ENCODE measurements at regions not wholly inside any gene's neighbourhood (a gene's known extent, or its start where the extent isn't known, plus 50 kb on each side); places are given as distances from the start of the nearest gene placed in this dataset.

DNA sequence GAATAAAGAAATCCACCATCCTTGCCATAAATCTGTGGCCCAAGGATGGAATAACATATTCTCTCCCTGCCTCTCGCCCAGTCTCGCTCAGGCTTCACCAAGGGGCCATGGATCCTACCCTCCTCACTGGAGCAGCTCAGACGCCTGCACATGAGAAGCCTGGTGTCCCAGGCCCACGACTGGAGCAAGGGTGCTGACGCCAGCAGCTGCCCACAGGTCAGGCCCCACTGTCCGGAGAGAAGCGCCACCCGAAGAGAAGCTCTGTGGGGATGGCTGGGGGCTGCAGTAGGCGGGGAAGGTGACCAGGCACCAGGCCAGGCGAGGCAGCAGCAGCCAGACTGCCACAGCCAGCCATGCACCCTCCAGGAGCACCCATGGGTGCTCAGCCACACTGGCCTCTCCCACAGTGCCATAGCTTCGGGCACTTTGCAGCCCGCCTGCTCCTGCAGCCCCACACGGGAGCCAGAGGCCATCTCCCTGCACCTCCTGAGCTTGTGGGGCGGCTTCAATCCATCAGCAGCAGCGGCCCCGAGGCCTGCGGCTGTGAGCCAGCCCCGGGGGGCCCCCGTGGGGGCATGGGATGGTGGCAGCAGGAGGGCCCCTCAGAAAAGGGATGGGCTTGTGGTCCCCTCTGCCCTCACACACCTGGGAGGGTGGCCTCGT is 286.2 kb upstream of the SGK1 start (continued):
- TF ChIP-seq ZC3H11A (IDR thresholded peaks at IDR 0.05) (no peak), POLR2A (IDR thresholded peaks at IDR 0.05; ENCODE audit: low read length) (no peak), SMC3 (IDR thresholded peaks at IDR 0.05) (no peak), NPAS2 (CRISPR knock-in tag; IDR thresholded peaks at IDR 0.05; ENCODE audit: borderline replicate concordance) (no peak), KDM1A (IDR thresholded peaks at IDR 0.05; ENCODE audit: low read depth) (no peak)

DNA sequence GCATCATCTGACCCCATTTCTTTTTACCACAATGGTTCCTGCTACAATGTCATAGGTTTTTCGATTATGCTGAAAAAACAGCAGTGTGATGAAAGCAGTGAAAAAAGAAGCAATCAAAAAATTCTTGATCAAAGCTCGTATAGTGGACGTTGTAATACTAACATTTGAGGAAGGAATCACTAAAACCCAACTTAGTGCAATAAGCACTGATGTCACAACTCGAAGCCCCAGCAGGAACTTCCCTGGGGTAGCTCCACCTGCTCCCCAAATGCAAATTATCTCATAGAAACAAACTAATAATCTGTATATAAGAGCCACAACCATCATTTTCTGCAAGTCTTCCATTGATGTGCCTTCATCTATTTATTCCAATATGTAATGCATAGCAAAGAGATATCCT is 285.6 kb upstream of the SGK1 start:
- Histone ChIP-seq H3K4me3 (no peak overlapping the region), H3K9me3 (no peaks in the 10 kb centered on the region), H3K4me1 (no peaks in the 10 kb centered on the region), H3K4me2 (no peak overlapping the region), H3K27ac (no peak overlapping the region)
- FAIRE-seq: no peak
- ChIA-PET POLR2A (no interaction called here), CTCF (interaction anchor here (1.3 to 1.5 kb wide), 2 partner anchors 16 to 21 kb away, joined by 3 to 4 read pairs; no protein-coding TSS in a partner anchor)
- TF ChIP-seq POLR2A (IDR thresholded peaks at IDR 0.05; ENCODE audit: low read length): no peak
- no peak for ATAC-seq
- no peak for DNase-seq (ENCODE audit: low read depth in 1 of 2, low spot score in 1 of 2)
- WGBS (ENCODE audit: missing lambda C conversion rate): 72% methylated on average over 4 of the region's 4 CpGs

DNA sequence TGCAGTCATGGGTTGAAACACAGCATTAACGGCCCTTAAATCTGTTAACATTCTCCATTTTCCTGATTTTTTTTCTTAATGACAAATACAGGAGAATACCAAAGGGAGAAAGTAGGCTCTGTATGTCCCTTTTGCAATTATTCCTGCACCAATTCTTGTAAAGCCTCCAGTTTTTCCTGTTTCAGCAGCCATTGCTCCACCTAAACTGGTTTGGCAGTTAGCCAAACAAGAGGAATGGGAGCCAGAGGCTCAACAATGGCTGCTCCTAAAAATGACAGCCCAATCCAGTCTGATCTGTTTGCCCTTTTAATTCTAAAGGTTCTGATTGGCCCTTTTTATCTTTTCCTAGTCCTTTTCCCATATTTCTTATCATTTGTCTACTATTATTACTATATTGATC is 284.2 kb upstream of the SGK1 start:
- WGBS (ENCODE audit: missing lambda C conversion rate): 97% methylated on average over 1 of the region's 1 CpG
- DNase-seq (ENCODE audit: low read depth in 1 of 2, low spot score in 1 of 2) (no peak), FAIRE-seq (no peak), ATAC-seq (no peak)
- Histone ChIP-seq H3K4me2 (no peak overlapping the region), H3K4me1 (no peaks in the 10 kb centered on the region), H3K27ac (no peak overlapping the region), H3K9me3 (no peaks in the 10 kb centered on the region), H3K4me3 (no peak overlapping the region)
- CTCF ChIA-PET: no interaction called here
- POLR2A ChIA-PET: no interaction called here
- no peak for TF ChIP-seq ZFP36 (IDR thresholded peaks at IDR 0.05; ENCODE audit: borderline replicate concordance, partially characterized antibody)

DNA sequence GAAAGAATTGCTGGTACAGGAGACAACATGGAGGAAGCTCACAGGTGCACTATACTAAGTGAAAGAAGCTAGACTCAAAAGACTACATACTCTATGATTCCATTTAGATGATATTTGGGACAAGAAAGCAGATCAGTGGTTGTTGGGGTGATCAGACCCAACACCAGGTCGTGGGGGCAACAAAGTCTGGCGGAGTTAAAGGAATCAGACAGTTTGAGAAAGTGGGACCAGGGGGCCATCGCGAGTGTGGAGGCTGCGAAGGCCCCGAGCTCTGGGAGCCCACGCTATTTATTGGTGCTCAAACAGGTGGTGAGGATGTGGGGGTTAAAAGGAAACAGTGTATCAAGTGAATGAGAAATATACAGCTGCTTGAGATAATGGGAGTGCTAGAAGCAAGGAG is 282.8 kb upstream of the SGK1 start:
- CTCF ChIA-PET: no interaction called here
- no peak for FAIRE-seq

DNA sequence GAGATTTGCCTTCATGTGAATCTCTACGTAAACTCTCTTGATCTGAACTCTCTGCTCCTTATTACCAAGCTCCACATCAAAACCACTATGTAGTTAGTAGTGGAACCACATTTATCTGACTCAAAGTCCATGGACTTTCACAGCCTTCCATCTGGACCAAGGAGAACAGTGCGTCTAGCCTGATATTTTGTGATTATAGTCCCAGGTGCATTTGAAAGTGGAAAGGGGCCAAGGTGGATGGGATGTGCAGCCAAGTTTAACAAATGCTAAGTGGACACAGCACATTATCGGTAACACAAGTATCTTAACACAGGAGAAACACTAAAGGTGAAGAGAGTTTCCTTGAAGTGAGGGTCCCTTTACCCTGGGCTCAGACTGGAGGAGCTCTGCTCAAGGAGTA is 281.2 kb upstream of the SGK1 start:
- ATAC-seq (no peak), FAIRE-seq (no peak), DNase-seq (ENCODE audit: low read depth in 1 of 2, low spot score in 1 of 2) (no peak)
- TF ChIP-seq ZSCAN20 (CRISPR knock-in tag; IDR thresholded peaks at IDR 0.05): no peak
- Histone ChIP-seq H3K9me3 (no peaks in the 10 kb centered on the region), H3K4me3 (no peak overlapping the region), H3K4me1 (no peaks in the 10 kb centered on the region), H3K4me2 (no peak overlapping the region), H3K27ac (peak overlapping the region in 1 of 2 experiments; percentile 44; a peak in 1 of 6 replicates)
- ChIA-PET CTCF (no interaction called here), POLR2A (no interaction called here)
- WGBS (ENCODE audit: missing lambda C conversion rate): 91% methylated on average over 3 of the region's 3 CpGs

More for the DNA sequence above, 282.8 kb upstream of the SGK1 start:
- no peak overlapping the region for H3K4me3 ChIP-seq
- no peaks in the 10 kb centered on the region for H3K9me3 ChIP-seq
- no peak for TF ChIP-seq CBX8 (IDR thresholded peaks at IDR 0.05)
- TF ChIP-seq, protein P1, sequence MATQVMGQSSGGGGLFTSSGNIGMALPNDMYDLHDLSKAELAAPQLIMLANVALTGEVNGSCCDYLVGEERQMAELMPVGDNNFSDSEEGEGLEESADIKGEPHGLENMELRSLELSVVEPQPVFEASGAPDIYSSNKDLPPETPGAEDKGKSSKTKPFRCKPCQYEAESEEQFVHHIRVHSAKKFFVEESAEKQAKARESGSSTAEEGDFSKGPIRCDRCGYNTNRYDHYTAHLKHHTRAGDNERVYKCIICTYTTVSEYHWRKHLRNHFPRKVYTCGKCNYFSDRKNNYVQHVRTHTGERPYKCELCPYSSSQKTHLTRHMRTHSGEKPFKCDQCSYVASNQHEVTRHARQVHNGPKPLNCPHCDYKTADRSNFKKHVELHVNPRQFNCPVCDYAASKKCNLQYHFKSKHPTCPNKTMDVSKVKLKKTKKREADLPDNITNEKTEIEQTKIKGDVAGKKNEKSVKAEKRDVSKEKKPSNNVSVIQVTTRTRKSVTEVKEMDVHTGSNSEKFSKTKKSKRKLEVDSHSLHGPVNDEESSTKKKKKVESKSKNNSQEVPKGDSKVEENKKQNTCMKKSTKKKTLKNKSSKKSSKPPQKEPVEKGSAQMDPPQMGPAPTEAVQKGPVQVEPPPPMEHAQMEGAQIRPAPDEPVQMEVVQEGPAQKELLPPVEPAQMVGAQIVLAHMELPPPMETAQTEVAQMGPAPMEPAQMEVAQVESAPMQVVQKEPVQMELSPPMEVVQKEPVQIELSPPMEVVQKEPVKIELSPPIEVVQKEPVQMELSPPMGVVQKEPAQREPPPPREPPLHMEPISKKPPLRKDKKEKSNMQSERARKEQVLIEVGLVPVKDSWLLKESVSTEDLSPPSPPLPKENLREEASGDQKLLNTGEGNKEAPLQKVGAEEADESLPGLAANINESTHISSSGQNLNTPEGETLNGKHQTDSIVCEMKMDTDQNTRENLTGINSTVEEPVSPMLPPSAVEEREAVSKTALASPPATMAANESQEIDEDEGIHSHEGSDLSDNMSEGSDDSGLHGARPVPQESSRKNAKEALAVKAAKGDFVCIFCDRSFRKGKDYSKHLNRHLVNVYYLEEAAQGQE (IDR thresholded peaks at IDR 0.05): no peak
- no peak for TF ChIP-seq HOXA7 (CRISPR knock-in tag; IDR thresholded peaks at IDR 0.05)
- 75% methylated on average over 7 of the region's 7 CpGs for WGBS (ENCODE audit: missing lambda C conversion rate)
- ATAC-seq (no peak), DNase-seq (ENCODE audit: low read depth in 1 of 2, low spot score in 1 of 2) (no peak)
- H3K4me1 ChIP-seq: no peaks in the 10 kb centered on the region
- H3K27ac ChIP-seq: no peak overlapping the region
- POLR2A ChIA-PET: no interaction called here
- H3K4me2 ChIP-seq: no peak overlapping the region

DNA sequence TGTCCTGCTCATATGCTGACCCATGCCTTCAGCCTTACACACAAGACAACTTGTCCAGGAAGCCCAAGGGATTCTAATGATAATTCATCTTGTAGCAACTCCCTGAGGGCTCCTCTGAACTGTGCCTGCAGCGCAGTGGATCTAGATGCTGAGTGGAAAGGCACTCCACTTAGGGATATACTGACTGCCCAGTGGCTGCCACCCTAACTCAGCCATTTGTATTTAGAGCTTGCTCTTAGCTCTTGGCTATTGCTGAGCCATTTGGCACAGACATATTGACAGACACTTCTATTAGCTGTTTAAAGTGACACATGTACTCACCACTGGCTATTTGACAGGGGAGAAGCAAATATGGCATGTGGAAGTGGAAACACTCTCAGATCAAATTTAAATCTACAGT is 278.3 kb upstream of the SGK1 start:
- no peak for ATAC-seq
- Histone ChIP-seq H3K9me3 (no peaks in the 10 kb centered on the region), H3K27ac (peak overlapping the region in 1 of 2 experiments; percentile 37; a peak in 1 of 6 replicates), H3K4me2 (no peak overlapping the region), H3K4me3 (no peak overlapping the region), H3K4me1 (peaks cover 14% of the 10 kb centered on the region; the same call in 2 of the 3 replicates)
- POLR2A ChIA-PET: no interaction called here
- TF ChIP-seq ZFP36 (IDR thresholded peaks at IDR 0.05; ENCODE audit: borderline replicate concordance, partially characterized antibody) (no peak), CHD4 (IDR thresholded peaks at IDR 0.05; ENCODE audit: borderline replicate concordance) (no peak), SMC3 (IDR thresholded peaks at IDR 0.05) (no peak), NR3C1 (IDR thresholded peaks at IDR 0.05) (no peak), MAFK (IDR thresholded peaks at IDR 0.05; ENCODE audit: partially characterized antibody) (no peak), JUNB (IDR thresholded peaks at IDR 0.05) (no peak)
- TF ChIP-seq, protein P2, sequence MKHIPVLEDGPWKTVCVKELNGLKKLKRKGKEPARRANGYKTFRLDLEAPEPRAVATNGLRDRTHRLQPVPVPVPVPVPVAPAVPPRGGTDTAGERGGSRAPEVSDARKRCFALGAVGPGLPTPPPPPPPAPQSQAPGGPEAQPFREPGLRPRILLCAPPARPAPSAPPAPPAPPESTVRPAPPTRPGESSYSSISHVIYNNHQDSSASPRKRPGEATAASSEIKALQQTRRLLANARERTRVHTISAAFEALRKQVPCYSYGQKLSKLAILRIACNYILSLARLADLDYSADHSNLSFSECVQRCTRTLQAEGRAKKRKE (CRISPR knock-in tag; IDR thresholded peaks at IDR 0.05; ENCODE audit: low read depth): no peak
- TF ChIP-seq, protein P3, sequence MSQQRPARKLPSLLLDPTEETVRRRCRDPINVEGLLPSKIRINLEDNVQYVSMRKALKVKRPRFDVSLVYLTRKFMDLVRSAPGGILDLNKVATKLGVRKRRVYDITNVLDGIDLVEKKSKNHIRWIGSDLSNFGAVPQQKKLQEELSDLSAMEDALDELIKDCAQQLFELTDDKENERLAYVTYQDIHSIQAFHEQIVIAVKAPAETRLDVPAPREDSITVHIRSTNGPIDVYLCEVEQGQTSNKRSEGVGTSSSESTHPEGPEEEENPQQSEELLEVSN (IDR thresholded peaks at IDR 0.05; ENCODE audit: borderline replicate concordance, low read depth): no peak
- no CpG with 5 or more reads among the region's 1 CpG for WGBS (ENCODE audit: missing lambda C conversion rate)
- no peak for FAIRE-seq
- no peak for DNase-seq (ENCODE audit: low read depth in 1 of 2, low spot score in 1 of 2)
- CTCF ChIA-PET: no interaction called here
